Hematopoietic multipotent progenitor cell treated with erythropoietin and hydrocortisone succinate and interleukin-3 and kit ligand, for 6 days (in vitro differentiated cells): ENCODE measurements at regions not wholly inside any gene's neighbourhood (a gene's known extent, or its start where the extent isn't known, plus 50 kb on each side); places are given as distances from the start of the nearest gene placed in this dataset.
A peak's percentile ranks its signal among the peaks of the same experiment; 100 is the strongest.

ENCODE experiments used
- DNase-seq: peaks from one replicate; pipeline ENCODE4 v3.0.0-alpha.2; 2015

DNA sequence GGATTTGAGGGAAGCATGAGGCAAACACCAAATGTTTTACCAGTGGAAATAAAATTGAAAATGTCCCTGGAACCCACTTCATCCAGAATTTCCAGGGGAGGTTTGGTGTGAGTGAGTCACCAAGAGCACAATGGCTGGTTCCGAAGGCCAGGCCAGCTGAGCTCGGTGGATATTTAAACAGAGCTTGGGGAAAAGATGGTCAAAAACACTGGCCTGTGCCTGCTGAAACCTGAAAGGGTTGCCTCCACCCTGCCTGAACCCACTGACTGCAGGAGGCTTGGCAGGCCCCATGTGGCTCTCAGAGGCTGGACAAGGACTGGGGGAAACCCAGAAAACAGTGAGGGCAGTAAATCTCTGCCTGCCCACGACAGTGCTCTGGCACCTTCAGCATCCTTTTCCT lies 93.9 kb downstream of the TTC32 start:
- no peak for DNase-seq

DNA sequence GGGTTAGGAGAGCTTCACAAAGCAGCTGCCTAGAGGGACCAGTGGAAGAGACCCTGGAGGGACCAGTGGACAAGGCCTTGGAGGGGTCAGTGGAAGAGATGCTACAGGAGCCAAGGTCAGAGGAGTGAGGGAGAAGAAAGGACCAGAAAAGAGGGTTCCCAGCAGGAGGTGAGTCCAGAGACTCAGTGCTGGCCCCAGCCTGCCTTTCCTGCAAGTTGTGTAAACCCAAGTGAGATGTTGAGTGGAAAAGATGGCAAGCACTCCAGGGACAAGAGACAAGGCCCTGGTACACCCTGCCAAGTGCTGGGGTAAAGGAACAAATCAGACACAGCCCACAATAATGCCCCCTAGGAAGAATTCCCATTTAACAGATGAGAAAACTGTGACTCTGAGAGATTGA lies 94.4 kb downstream of the TTC32 start:
- DNase-seq, result no peak

DNA sequence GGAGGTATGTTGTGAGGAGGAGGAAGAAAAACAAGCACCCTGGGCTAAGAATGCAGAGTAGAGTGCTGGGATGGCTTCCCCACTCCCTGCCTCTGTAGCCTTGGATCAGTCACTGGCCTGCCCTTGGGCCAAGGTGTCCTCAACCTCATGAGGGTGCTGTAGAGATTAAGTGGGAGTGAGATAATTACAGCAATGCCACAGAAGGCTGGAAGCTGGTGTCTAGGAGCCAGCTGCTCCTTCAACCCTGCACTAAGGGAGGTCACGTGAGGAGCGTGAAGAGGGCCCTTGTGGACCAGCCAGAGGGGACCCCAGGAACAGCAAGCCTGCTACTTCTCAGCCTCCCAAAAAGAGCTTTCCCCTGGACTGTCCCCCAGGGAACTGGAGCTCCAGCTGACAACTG lies 95.2 kb downstream of the TTC32 start:
- DNase-seq, result no peak

DNA sequence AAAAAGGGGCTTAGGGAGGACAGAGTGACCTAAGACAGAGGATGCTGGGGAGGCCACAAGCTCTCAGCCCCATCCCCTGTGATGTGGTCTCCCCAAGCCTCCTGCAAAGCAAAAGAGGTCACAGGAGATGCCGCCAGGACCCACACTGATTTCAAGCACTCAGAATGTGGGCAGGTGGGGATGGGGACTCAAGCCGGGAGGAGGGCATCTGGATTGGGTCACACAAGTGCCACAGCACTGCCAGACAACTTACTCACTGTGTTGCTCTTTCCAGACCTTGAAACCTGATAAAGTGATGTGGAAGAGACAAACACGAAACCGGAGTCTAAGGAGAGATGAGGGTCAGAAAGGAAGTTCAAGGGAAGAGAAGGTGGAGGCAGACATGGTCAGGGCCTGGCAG lies 95.7 kb downstream of the TTC32 start:
- no peak for DNase-seq

DNA sequence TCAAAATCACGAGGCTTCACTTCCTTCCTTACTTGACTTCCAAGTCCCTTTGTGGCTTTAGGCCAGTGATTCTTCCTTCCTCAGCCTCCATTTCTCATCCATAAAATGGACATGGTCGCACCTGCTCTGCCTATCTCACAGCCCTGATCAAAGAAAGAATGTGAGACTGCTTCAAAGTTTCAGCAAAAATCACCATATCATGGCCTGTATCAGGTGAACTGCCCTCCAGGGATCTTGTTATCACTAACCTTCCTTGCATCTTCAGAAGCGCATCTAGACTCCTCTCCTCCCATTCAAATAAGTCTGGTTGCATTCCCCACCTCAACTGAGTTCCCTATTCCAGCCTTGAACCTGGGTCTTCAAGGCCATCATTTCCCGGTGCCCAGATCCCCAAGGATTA lies 96.5 kb downstream of the TTC32 start:
- DNase-seq, result no peak

DNA sequence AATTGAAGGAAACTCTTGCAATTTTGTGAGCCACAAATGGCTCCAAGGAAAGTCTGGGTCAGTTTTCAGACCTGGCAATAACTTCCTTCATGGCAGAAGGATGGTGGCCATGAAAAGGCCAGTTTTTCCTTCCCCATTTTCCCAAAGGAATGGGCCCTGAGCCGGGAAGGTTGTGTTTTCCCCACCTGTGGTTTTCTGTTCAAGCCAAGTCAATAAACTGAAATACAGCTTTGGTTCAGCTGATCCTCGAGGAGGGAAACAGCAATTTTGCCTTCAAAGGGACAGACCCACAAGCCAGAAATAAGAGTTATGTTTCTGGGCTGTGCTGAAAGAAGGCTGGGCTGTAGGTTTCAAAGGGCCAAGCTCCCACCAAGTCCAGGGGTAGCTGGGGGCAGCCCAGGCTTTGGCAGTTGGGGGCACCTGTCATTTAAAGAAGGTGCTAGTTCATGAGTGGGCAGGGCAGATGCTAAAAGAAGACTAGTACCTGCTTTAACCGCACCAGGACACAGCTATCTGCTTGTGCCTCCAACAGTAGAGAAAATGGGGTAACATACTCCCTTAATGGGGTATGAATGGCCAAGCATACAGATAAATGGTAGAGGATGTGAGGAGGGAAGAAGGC lies 97.0 kb downstream of the TTC32 start:
- no peak for DNase-seq

DNA sequence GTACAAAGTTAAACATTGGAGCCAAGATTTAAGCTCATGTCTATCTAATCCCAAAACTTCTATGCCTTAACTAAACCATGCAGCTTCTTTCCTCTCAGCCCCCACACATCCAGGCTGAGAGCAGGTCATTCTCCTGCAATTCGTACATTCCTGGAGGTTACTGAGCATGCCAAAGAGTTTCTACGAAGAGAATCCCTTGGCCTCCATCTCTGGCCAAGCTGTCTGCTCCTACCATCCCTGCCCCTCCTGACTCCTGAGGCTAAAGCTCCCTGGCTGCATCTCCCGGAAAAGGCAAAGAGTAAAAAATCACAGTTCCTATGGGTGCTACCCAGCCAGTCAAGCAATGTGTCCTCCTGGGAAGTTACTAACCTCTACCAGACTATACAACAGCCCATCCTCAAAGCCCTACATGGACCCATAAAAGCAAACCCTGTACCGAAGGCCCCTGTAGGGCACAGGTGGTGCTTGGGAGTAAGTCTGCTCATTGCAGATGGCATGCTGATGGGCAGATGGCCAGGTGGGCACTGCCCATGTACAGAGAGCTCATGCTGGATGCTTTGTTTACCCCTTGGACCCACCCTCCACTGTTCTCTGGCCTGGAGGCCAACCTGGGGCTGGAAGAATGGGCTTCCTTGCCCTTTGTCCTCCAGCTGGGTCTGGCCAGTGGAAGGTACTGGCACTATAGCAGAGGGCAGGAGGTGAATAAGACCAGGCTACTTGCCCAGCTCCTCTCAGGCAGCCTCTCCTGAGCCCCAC lies 99.5 kb downstream of the TTC32 start:
- DNase-seq, result no peak

DNA sequence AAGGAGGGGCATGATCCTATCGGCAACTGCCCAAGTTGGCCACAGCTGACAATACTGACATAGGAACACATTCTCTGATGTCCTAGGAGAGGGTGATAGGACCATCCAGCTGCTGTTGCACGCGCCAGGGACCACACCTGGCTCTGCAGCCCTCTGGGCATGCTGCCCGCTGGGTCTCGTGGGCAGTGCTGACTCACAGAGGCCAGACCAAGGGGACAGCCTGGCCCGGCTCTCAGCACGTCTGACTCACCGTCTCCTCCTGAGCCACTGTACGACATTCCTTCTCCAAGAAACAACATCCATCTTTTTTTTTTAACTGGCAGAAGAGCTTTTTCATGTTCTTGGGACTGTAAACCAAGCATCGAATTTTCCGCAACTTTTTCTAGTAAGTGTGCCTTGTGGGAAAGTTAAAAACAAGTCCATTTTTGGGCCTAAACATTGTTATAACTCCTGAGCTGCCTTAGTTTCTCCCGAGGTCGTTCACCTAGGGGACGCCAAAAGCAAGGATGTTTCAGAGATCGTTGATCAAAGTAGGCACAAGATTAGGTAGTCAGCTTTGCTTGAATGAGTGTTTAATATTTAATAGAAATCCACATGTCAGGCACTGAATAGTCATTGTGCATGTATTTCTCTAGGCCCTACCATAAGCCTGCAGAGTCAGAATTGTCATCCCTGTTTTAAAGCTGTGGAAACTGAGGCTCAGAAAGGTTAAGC lies 100.3 kb downstream of the TTC32 start:
- DNase-seq, result no peak

DNA sequence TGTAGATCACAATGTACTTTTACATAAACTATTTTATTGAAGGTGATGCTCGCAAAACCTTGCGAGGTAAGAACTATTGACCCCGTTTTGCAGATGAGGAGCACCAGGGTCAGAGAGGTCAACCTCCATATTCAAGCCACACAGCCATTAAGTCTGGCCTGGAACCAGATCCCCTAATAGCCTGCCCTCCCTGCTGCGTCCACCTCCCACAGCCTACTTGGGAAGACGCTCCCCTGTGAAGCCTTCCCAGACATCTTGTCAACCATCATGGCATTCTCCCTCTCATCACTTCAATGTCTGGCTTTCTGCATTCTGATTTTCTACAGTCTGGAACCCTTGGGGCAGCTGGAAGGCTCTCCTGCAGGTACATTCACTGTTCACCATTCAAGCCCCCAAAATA lies 101.0 kb downstream of the TTC32 start:
- DNase-seq, result no peak

DNA sequence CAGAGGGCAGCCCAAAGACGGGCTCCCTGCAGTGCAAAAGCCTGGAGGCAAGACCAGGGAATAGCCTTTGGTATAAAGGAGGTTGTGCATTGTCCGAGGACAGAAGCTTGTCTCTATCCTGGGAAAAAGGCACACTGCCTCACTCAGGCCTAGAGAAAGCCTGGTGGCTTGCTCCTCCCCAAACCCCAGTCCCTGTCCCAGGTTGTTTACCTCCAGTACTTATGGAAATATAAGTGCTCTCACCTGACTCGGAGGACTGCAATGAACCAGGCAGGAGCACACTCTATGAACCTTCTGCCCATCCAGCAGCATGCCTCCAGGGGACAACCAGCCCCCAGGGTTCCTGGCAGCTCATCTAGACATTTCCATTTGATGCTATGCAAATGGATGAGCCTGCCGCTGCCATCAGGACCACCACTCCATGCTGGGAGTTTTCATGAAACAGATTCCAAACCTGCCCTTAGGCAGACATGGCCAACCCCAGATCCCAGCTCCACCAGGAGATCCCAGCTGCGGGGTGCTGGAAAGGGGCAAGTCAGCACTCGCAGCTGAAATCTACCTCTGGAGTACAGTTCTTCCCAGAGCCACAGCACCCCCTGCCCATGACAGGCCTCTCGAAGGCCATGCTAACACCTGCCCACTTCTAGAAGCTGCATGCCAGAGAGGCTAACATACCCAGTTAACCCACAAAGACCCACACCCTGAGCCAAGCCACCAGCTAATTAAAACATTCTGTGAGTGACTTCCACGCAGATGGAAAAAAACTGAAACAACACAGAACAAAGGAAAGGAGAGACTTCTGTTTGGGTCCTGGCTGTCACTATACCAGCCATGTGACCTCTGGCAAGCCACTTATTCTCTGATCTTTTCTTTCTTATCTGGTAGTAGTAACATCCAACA lies 101.7 kb downstream of the TTC32 start:
- no peak for DNase-seq

DNA sequence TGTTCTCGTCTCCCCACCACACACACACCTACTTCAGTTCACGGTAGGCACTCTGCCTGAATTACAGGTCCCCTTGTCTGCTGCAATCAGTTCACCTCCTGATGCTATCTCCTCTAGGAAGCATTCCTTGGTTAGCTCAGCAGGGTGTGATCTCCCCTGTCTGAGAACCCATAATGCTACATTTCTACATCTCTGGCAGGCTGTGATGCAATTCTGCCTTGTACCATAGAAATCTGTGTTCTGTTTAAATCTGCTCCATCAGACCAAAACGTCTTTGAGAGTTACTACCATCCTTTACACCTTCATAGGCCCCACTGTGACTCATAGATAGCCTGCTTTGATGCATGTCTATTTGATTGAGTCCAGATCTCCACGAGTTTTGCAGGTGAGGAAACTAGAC lies 103.9 kb downstream of the TTC32 start:
- no peak for DNase-seq

DNA sequence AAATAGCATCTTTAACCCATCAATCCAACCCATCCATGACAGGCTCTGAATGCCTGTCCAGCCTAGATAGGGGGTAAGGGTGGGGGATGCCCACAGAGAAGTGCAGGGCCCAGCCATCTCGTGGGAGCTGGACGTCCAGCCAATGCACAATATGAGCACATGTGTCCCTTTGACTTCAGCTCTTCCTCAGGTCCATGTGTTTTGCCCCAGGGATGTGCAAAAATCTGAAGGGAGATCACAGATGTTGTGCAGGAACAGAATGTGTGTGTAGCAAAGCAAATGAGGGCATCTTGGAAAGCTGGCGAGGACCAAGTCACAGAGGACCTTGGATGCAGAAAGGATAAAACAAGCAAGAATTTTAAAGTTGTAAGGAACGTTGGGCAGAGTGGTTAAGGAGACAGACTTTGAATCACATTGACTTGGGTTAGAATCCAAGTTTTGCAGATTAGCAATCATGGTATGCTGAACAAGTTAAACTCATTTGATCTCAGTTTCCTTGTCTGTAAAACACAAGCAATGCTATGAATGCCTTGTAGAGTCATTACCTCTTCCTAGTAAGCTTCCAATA lies 104.5 kb downstream of the TTC32 start:
- DNase-seq, result no peak

DNA sequence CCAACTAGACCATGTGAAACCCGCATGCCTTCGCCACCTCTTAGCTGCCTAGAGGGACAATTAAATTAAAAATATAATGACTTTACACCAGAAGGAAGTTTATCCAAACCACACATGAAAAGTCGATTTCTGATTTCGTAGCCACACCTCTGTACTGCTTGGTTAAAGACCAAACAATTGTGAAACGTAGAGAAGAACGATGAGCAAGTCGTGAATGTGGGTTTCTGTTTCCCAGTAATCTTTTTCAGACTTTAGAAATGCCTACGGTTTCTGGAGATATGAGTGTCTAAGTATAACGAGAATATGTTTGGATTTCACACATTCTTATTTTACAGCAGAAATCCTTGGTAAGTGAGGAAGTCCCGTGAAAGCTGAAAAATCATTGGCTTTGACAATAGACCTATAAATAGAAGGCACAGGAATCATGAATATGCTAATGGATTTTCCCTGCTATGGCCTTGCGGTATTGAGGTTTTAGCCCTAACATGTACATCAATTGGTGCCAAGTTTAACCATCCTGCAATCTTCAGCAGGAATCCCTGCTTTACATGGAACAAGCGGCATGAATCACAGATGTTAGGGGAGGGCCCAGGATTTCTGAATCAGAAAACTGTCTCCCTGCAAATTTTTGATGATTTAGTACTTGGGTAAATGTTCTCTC lies 105.6 kb downstream of the TTC32 start:
- no peak for DNase-seq

DNA sequence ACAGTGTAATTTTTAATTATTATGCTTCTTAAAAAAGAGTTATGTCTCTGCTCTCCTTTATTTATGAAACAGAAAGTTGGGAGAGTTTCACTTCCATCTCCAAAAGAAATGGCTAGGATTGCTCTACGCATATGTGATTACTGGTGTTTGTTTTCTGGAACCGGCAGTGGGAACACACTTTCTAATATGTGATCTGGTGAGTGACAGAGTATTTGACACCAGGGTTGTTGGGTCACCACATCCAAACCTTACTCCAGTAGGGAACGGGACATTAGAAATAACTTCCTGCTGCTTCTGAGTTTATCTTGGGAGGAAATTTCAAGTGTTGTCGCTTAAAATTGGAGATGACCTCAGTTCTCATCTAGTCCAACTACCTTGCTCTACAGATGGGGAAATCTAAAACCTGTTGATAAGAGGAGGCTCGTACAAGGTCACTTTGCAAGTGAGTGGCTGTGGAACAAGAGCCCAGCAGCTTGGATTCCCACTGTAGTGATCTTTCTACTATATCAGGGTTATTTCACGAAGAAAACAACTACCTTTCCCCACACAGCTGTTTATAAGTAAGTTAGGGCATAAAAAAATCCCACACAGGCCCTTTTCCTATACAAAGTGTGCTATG lies 108.5 kb downstream of the TTC32 start:
- no peak for DNase-seq

DNA sequence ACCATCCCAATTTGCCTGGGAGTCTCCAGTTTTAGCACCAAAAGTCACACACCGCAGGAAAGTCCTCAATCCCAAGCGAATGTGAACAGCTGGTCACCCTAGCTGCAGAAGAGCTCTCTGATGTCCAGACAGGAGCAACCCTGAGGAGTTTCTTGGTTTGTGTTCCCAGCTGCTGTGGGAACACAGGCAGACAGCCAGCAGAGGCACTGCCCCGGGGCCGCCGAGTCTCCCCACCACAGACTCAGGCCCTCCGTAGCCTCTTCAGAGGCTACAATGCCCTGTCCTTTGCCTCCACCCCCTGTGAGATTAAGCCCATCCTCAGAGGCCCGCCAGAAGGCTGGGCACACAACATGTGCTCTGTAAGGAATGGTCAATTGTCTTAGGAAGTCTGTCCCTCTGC lies 111.5 kb downstream of the TTC32 start:
- no peak for DNase-seq

DNA sequence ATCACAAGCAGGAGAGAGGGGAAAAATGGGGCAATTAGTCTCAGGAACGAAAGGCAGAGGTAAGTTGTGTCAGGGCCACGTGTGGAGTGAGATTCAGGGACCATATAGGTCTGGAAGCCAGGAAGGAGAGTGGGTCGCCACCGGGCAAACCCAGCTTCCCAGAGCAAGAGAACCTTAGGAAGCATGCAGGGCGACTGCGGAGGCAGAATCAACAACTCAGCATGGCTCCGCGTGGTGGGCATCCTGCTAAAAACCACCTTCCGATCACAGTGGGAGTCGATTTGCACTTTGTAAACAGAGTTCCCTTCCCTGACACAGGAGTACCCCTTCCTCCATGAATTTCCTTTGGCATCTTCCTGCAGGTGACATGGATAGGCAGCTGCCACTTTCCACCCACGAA lies 114.6 kb downstream of the TTC32 start:
- no peak for DNase-seq

DNA sequence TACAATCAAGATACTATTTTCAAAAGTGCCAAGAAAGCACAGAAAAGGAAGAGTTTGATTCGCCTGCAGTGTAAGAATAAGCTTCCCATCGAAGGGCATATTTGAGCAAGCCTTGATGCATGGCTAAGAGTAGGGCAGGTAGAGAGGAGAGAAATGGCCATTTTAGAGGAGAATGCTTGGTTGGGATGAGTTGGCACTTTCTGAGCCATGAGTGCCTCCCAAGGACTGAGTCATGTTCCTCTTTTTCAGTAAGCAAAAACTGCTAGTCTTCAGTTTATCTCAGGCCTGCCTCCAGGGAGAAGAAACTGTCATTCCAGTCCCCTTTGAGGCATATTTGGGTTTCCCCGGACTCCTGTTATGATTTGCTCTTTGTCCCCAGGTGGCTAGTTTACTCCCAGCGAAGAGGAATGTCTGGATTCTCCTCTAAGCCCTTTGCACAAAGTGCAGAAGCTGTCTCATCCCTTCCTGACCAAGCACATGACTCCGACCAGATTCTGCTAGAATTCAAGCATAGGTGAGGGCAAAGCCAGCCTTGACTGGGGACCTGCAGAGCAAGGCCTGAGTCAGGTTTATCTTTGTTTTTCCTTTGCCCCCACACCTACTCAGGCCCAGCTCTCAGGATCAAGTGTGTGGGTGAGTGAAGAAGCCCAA lies 115.2 kb downstream of the TTC32 start:
- peak; percentile 80 for DNase-seq

DNA sequence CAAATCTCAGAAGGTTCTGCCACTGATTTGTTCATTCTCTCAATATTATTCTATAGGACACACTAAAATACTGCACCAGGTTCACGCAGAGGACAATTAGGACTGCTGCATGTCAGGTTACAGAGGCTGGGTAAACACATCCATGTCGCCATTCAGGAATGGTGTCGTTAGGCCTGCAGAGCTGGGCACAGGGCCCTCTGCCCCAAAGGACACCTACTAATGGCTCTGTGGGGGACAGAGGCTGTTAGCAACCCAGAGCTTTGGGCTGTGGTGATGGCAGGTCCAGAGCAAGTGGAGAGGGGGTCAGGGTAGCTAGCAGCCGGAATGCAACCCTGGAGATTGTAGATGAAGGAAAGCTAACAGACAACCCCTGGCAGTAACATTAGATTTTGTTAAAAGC lies 115.9 kb downstream of the TTC32 start:
- no peak for DNase-seq

DNA sequence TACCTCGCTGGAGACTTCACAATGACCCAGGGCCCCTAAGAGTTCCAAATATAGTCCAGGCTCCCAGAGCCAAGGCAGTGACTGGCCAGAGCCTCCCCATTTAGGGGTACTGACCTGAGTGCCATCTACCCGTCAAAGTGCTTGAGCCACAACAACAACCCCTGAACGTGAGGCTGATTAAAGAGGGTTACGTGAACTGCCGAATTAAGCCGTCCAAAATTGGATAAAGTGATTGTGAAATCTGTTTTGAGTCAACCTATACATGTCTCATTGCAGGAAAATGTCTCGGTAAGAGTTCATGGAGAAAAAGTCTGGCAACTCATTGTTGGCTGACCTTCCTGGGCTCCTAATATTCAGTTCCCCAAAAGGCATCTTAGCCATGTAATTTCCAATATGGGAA lies 116.3 kb downstream of the TTC32 start:
- no peak for DNase-seq

DNA sequence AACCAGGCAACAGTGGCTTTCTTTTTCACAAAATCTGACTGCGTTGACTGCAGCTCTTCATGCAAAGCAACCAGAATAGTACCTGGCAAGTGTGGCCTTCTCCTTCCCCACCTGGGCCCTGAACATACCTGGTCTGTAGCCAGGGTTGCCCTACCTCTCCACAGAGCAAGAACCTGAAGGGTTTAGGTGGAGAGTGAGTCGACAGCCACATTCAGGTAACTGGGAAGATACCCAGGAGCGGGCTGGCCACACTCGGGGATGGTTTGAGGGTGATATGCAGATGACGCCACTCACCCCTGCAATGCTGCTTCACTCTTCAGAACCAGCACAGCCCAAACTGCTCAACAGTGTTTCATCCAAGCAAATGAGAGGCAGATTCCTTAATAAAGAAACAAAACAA lies 117.3 kb downstream of the TTC32 start:
- DNase-seq, result no peak

DNA sequence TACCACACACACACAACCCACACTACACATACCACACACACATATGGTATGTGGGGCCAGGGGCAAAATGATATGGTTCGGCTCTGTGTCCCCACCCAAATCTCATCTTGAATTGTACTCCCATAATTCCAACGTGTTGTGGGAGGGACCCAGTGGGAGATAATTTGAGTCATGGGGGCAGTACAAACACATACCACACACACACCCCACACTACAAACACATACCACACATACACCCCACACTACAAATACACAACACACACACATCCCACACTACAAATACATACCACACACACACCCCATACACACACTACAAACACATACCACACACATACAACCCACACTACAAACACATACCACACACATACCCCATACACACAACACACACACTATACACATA lies 117.8 kb downstream of the TTC32 start:
- DNase-seq, result no peak
